Pons (tissue), 1 donor: ENCODE measurements at regions not wholly inside any gene's neighbourhood (a gene's known extent, or its start where the extent isn't known, plus 50 kb on each side); places are given as distances from the start of the nearest gene placed in this dataset.
A peak's percentile ranks its signal among the peaks of the same experiment; 100 is the strongest.

Experiments used
- DNase-seq: peaks from one replicate; pipeline ENCODE4 v3.0.0-alpha.2; 2016; ENCODE audit warnings: low spot score

GRCh38 chr2:161020437-161020836 lies 139.8 kb upstream of the TANK start:
- DNase-seq, result no peak

DNA sequence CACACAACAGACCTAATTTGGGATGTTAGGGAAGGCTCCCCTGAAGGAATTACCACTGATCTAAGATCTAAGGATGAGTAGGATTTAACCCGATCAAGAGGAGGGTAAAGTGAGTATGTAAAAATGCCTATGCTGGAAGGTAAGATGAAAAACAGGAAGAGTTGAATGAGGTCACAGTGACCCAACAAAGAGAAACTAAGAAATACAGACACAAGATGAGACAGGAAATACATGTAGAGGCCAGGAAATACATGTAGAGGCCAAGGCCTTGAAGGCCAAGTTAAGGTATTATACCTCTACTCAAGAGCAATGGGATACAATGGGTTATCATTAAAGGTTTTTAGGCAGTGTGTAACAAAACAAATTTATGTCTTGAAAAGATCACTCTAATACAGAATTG lies 131.6 kb upstream of the TANK start:
- DNase-seq, result no peak

- DNase-seq, result no peak
These were observed 130.9 kb upstream of the TANK start for GRCh38 chr2:161029321-161029720.

- DNase-seq, result no peak
These were observed 129.8 kb upstream of the TANK start for GRCh38 chr2:161030260-161031063.

DNA sequence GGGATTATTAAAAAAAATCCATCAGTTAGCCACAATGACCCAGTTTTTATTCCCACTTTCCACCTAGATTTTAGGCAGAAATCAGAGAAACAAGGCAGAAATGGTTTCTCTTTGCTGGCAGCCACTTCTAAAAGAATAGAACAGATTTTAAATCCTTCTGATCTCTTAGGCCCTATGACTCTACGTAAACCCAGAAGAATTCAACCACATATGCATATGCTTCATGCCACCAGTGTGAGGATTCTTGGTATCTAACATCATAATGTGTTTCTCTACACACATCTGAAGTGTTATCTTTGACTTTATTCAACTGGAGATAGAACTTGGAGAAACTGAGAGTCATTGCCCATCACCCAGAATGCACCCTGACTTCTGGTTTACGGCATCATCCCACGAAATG lies 128.7 kb upstream of the TANK start:
- no peak for DNase-seq

DNA sequence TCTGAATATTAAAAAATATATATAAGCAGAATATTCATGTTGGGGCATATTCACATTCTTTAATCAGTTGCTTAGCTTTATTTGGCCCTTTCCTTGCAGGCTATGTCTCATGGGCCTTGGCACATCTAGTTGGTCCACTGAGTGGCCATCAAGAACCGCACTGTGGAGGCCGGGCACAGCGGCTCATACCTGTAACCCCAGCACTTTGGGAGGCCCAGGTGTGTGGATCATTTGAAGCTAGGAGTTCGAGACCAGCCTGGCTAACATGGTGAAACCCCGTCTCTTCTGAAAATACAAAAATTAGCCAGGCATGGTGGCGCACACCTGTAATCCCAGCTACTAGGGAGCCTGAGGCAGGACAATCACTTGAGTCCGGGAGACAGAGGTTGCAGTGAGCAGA lies 127.6 kb upstream of the TANK start:
- DNase-seq, result no peak

DNA sequence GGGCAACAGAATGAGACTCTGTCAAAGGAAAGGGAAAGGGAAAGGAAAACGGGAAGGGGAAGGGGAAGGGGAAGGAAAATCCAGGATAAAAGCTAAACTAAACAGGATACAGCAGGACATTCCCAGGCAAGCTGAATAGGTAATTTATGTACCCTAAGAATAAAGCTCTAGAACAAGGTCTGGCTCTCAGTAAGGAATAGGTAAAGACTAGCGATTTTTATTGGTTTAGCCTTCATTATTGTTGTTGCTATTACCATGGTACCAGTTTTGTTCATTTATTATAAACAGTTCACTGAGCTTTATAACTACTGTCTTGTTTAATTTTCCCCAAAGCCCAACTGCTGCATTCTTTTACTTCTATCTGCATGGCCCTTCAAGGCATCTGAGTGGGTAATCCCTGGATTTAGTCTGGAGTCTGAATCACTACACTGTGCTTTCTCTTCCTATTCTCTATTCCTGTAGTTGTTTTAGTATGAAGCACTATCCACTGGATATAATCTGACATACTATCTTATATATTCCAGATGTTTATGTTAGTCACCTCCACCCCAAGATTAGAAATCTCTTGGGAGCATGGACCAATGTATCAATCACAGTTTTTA lies 127.1 kb upstream of the TANK start:
- no peak for DNase-seq

DNA sequence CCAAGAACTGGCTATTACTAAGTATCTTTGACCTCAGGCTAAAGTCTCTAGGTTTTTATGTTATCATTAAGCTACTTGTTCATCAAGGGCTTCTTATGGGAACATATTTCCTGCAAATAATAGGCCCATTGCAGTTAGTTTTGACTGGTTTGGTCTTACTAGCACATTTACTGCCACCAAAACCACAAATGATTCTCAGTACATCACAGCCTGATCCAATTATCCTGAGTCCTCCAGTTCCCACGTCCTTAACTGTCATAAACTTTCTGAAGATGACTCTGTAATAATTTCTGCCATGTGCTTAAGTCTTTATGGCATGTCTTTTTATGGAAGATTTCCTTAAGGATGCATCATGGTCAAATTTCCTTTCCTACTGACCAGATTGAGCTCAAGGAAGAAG lies 123.3 kb upstream of the TANK start:
- no peak for DNase-seq

DNA sequence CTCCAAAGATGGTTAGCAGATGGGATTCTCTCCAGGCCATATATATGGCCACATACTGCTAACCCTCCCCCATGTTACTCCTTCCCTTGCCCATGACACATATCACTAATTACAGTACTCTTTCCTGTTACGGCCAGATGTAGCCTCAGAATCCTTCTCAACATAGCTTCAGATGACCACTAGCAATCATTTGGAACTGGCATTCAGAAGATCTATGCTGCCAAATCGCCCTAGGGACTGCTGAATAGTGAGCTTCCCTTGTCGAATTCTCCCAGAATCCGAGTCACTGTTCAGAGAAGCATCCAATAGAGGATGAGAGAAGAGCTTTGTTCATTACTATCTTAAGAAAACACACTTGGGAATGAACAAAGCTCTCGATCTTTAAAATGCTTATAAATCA lies 121.2 kb upstream of the TANK start:
- DNase-seq, result no peak

DNA sequence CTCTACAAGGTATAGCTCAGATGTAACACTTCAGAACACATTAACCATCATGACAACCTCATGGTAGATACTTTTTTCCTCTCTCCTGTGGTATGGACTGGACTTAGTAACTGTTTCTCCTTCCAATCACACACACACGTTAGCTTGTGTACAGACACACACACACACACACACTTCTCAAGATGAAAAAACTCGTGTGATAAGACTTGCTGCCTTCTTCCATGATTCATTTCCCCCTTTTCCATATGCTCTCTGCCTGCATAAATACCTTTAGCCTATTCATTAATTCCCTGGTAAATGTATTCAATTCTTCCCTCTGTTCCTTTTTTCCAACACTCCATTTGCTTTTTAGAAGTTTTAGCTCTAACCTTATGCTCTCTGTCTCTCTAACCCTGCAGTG lies 118.9 kb upstream of the TANK start:
- no peak for DNase-seq

GRCh38 chr2:161042990-161043625 lies 117.1 kb upstream of the TANK start:
- DNase-seq, result no peak

GRCh38 chr2:161044095-161044865 lies 115.9 kb upstream of the TANK start:
- DNase-seq, result no peak

GRCh38 chr2:161044921-161045320 lies 115.3 kb upstream of the TANK start:
- DNase-seq, result no peak

GRCh38 chr2:161045726-161046125 lies 114.5 kb upstream of the TANK start:
- DNase-seq, result no peak

DNA sequence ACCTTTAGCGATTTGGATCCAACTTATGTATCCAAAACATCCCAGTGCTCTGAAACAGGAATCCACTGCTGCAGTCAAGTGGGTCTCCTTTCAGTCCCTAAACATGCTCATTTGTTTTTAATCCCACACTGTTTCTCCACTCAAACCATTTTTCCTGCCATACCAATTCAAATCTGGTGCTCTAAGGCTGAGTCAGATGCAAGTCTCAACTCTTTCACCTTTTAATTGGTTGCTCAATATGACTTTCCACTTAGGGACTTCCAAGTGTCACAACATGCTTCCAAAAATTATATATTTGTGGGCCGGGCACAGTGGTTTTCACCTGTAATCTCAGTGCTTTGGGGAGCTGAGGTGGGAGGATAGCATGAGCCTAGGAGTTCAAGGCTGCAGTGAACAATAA lies 113.4 kb upstream of the TANK start:
- no peak for DNase-seq

DNA sequence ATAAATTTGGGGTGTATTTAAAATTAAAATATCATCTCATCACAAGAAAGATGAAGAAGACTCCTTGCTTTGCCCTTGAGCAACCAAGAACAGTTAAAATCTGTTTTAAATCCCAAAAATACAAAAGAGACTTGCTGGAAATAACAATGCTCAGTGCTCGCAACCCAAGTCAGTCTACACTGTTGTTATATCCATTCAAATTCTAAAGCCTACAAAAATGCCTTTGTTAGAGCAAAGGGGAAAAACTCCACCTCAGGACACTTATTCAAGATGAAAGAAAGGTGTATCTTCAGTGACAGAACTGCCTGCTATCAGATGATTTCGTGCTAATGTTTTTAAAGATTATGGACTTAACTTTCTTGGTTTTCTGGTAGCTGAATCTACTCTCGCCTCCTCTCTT lies 111.9 kb upstream of the TANK start:
- no peak for DNase-seq

- DNase-seq, result no peak
These were observed 110.7 kb upstream of the TANK start for GRCh38 chr2:161049559-161049958.

GRCh38 chr2:161052214-161052613 lies 108.0 kb upstream of the TANK start:
- no peak for DNase-seq

DNA sequence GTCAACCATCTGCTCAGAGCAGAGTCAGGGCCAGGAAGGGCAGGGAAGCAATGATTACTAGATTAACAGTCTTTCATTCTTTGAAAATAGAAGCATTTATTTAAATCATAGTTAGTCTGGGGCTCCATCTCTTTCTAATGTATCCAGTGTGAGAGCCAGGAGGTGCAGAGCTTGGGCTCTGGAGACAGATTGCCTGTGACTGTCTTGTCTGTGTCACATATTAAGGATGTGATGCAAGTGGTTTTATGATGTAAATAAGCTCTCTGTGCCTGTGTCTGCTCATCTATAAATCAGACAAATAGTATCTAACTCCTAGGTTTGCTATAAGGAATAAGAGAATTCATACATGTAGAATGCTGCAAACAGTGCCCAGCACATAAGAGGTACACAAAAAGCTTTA lies 104.9 kb upstream of the TANK start:
- DNase-seq, result no peak

DNA sequence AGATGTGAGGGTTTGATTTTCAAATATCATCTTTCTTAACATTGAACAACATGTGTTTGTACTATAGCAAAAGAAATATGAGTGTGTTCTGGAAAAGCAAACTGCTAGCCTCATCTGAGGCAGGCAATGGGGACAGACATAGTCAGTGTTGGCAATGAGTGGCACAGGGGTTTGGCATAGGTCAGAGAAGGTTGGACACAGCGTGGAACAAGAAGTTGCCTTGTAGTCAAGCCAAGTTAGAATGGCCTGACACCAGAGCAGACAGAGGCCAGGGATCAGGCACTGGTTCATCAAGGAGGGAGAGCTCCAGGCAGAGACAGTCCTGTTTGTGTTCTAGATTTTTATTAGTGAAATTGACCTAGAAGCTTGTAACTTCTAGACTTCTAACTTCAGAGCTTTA lies 100.8 kb upstream of the TANK start:
- no peak for DNase-seq

DNA sequence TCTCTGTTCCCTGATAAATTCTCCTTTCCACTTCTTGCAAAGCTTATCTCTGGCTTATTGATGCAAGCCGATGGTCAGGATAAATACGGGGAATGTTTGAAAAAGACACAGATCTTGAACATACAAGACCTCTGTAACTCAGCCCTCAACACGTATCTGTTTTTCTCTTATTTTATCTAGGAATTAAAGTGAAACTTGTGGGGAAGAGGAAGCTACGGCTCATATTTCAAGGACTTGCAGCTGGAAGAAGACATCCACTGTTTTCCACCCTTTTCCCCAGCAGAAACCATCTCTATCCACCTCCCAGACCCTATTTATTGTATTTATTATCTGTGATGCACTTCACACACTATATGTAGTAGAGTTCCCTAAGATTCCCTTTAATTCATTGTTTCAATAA lies 98.4 kb upstream of the TANK start:
- DNase-seq, result no peak

GRCh38 chr2:161063157-161063945 lies 96.9 kb upstream of the TANK start:
- DNase-seq, result peak; percentile 94
